ENCODE measurements at regions not wholly inside any gene's neighbourhood (a gene's known extent, or its start where the extent isn't known, plus 50 kb on each side); places are given as distances from the start of the nearest gene placed in this dataset.

DNA sequence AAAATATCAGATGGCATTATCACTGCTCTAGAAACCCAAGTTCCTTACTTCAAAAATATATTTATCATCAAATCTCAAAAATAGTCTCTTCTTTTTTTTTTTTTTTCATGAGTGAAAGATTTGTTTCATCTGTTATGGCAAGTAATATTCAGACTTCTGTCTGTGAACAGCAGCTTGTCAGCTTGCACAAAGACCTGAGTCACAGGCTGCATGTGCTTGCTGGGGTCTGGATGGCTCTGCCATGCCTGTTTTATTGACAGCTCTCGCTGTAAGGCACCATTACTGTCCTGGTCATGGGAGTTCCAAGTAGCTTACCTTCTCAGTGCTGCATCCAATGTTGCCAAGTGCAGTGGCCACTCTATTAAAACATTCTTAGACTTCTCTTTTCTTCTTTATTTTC is 456.4 kb downstream of the GADD45G start:
- Mint-ChIP-seq H3K4me3 (ENCODE audit: unreplicated experiment) (no peak overlapping the region), H3K9me3 (ENCODE audit: unreplicated experiment) (no peaks in the 10 kb centered on the region)

GRCh38 chr9:90062982-90063381 is 458.2 kb downstream of the GADD45G start:
- Mint-ChIP-seq H3K27ac (ENCODE audit: unreplicated experiment) (no peak overlapping the region), H3K4me1 (ENCODE audit: unreplicated experiment) (peaks cover 15% of the 10 kb centered on the region), H3K27me3 (ENCODE audit: unreplicated experiment) (peaks cover 7% of the 10 kb centered on the region), H3K4me3 (ENCODE audit: unreplicated experiment) (no peak overlapping the region), H3K9me3 (ENCODE audit: unreplicated experiment) (no peaks in the 10 kb centered on the region), H3K36me3 (ENCODE audit: low read depth, unreplicated experiment) (no peaks in the 10 kb centered on the region)
- TF ChIP-seq, protein P1, sequence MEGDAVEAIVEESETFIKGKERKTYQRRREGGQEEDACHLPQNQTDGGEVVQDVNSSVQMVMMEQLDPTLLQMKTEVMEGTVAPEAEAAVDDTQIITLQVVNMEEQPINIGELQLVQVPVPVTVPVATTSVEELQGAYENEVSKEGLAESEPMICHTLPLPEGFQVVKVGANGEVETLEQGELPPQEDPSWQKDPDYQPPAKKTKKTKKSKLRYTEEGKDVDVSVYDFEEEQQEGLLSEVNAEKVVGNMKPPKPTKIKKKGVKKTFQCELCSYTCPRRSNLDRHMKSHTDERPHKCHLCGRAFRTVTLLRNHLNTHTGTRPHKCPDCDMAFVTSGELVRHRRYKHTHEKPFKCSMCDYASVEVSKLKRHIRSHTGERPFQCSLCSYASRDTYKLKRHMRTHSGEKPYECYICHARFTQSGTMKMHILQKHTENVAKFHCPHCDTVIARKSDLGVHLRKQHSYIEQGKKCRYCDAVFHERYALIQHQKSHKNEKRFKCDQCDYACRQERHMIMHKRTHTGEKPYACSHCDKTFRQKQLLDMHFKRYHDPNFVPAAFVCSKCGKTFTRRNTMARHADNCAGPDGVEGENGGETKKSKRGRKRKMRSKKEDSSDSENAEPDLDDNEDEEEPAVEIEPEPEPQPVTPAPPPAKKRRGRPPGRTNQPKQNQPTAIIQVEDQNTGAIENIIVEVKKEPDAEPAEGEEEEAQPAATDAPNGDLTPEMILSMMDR (IDR thresholded peaks at IDR 0.05; ENCODE audit: unreplicated experiment): no peak
- DNase-seq (ENCODE audit: low spot score): no peak

More for the DNA sequence above, 456.4 kb downstream of the GADD45G start:
- H3K4me1 Mint-ChIP-seq (ENCODE audit: unreplicated experiment): peaks cover 9% of the 10 kb centered on the region
- no peaks in the 10 kb centered on the region for H3K36me3 Mint-ChIP-seq (ENCODE audit: low read depth, unreplicated experiment)
- DNase-seq (ENCODE audit: low spot score): no peak
- no peak overlapping the region for H3K27ac Mint-ChIP-seq (ENCODE audit: unreplicated experiment)
- TF ChIP-seq, protein P1 (IDR thresholded peaks at IDR 0.05; ENCODE audit: unreplicated experiment): no peak
- H3K27me3 Mint-ChIP-seq (ENCODE audit: unreplicated experiment): peaks cover 7% of the 10 kb centered on the region

- TF ChIP-seq, protein P1 (IDR thresholded peaks at IDR 0.05; ENCODE audit: unreplicated experiment): no peak
- H3K27me3 Mint-ChIP-seq (ENCODE audit: unreplicated experiment): peaks cover 7% of the 10 kb centered on the region
Observed at GRCh38 chr9:90064248-90064647, 459.4 kb downstream of the GADD45G start.

GRCh38 chr9:90064971-90065370 is 460.2 kb downstream of the GADD45G start:
- Mint-ChIP-seq H3K36me3 (ENCODE audit: low read depth, unreplicated experiment) (no peaks in the 10 kb centered on the region), H3K9me3 (ENCODE audit: unreplicated experiment) (no peaks in the 10 kb centered on the region), H3K4me1 (ENCODE audit: unreplicated experiment) (peaks cover 15% of the 10 kb centered on the region), H3K27me3 (ENCODE audit: unreplicated experiment) (peaks cover 7% of the 10 kb centered on the region), H3K4me3 (ENCODE audit: unreplicated experiment) (no peak overlapping the region), H3K27ac (ENCODE audit: unreplicated experiment) (no peak overlapping the region)
- DNase-seq (ENCODE audit: low spot score): no peak
- TF ChIP-seq, protein P1 (IDR thresholded peaks at IDR 0.05; ENCODE audit: unreplicated experiment): no peak

More at GRCh38 chr9:90064248-90064647, 459.4 kb downstream of the GADD45G start:
- no peaks in the 10 kb centered on the region for H3K36me3 Mint-ChIP-seq (ENCODE audit: low read depth, unreplicated experiment)
- H3K27ac Mint-ChIP-seq (ENCODE audit: unreplicated experiment): no peak overlapping the region
- no peak for DNase-seq (ENCODE audit: low spot score)
- peaks cover 15% of the 10 kb centered on the region for H3K4me1 Mint-ChIP-seq (ENCODE audit: unreplicated experiment)
- H3K9me3 Mint-ChIP-seq (ENCODE audit: unreplicated experiment): no peaks in the 10 kb centered on the region
- no peak overlapping the region for H3K4me3 Mint-ChIP-seq (ENCODE audit: unreplicated experiment)

DNA sequence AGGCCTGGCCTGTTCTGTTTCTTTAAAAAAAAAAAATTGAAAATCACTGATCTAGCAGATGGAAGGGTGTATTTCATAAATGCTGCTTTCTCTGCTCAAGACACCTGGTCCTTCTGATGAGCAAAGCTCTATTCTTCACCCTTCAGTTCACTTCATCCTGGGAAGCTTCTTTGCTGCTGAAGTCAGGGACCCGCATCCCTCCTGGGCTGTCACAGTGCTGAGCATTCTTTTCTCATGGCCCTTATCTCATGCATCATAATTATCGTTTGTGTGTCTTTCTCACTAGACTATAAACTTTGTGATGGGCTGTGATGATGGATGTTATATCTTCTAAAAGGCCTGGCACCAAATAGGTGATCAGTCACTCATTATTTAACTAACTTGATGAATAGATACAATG is 461.0 kb downstream of the GADD45G start:
- TF ChIP-seq, protein P1 (IDR thresholded peaks at IDR 0.05; ENCODE audit: unreplicated experiment): no peak
- DNase-seq (ENCODE audit: low spot score): no peak
- Mint-ChIP-seq H3K27me3 (ENCODE audit: unreplicated experiment) (peaks cover 3% of the 10 kb centered on the region), H3K4me3 (ENCODE audit: unreplicated experiment) (no peak overlapping the region), H3K36me3 (ENCODE audit: low read depth, unreplicated experiment) (no peaks in the 10 kb centered on the region), H3K4me1 (ENCODE audit: unreplicated experiment) (peaks cover 15% of the 10 kb centered on the region), H3K9me3 (ENCODE audit: unreplicated experiment) (no peaks in the 10 kb centered on the region), H3K27ac (ENCODE audit: unreplicated experiment) (no peak overlapping the region)

Measured in endothelial cell (in vitro differentiated cells).